GM21576 (cell line): ENCODE measurements at regions not wholly inside any gene's neighbourhood (a gene's known extent, or its start where the extent isn't known, plus 50 kb on each side); places are given as distances from the start of the nearest gene placed in this dataset.
A peak's percentile ranks its signal among the peaks of the same experiment; 100 is the strongest.

Experiments
- ATAC-seq: cut with Tn5 transposase; IDR thresholded peaks from one replicate; pipeline ENCODE4 v1.9.1; 2021; ENCODE audit warnings: mild to moderate bottlenecking, moderate library complexity; ENCODE audit not compliant: unreplicated experiment

GRCh38 chr12:124726596-124727263 is 136.9 kb downstream of the SCARB1 start:
- no peak for ATAC-seq

- ATAC-seq = no peak
Measured at GRCh38 chr12:124725597-124726237, 137.9 kb downstream of the SCARB1 start.

GRCh38 chr12:124725099-124725498 is 138.6 kb downstream of the SCARB1 start:
- no peak for ATAC-seq

GRCh38 chr12:124722878-124723277 is 140.8 kb downstream of the SCARB1 start:
- no peak for ATAC-seq

GRCh38 chr12:124721501-124722162 is 142.0 kb downstream of the SCARB1 start:
- ATAC-seq = no peak

GRCh38 chr12:124720681-124721500 is 142.8 kb downstream of the SCARB1 start:
- no peak for ATAC-seq

- no peak for ATAC-seq
Measured at GRCh38 chr12:124720004-124720680, 143.5 kb downstream of the SCARB1 start.

GRCh38 chr12:124719231-124719630 is 144.4 kb downstream of the SCARB1 start:
- ATAC-seq = no peak

- no peak for ATAC-seq
Measured at GRCh38 chr12:124718458-124718857, 145.2 kb downstream of the SCARB1 start.

GRCh38 chr12:124718036-124718435 is 145.6 kb downstream of the SCARB1 start:
- no peak for ATAC-seq

GRCh38 chr12:124717318-124717717 is 146.3 kb downstream of the SCARB1 start:
- ATAC-seq = no peak

GRCh38 chr12:124716208-124717130 is 147.2 kb downstream of the SCARB1 start:
- ATAC-seq = no peak

- no peak for ATAC-seq
Measured at GRCh38 chr12:124715121-124715990, 147.9 kb upstream of the NCOR2 start.

- ATAC-seq = peak; percentile 83
Measured at GRCh38 chr12:124713436-124714082, 146.1 kb upstream of the NCOR2 start.

GRCh38 chr12:124713041-124713435 is 145.6 kb upstream of the NCOR2 start:
- peak; percentile 34 for ATAC-seq

- no peak for ATAC-seq
Measured at GRCh38 chr12:124711344-124711743, 143.9 kb upstream of the NCOR2 start.

- no peak for ATAC-seq
Measured at GRCh38 chr12:124709722-124710687, 142.6 kb upstream of the NCOR2 start.
